Lung microvascular endothelial cell (primary cell): ENCODE measurements at regions not wholly inside any gene's neighbourhood (a gene's known extent, or its start where the extent isn't known, plus 50 kb on each side); places are given as distances from the start of the nearest gene placed in this dataset.

Experiments
- DNase-seq, 2 donors: peaks; one replicate each; pipeline versions ENCODE4 v3.0.0 to v3.0.0-alpha.2; 2010; ENCODE audit warnings: low read depth in 2 of 2

DNA sequence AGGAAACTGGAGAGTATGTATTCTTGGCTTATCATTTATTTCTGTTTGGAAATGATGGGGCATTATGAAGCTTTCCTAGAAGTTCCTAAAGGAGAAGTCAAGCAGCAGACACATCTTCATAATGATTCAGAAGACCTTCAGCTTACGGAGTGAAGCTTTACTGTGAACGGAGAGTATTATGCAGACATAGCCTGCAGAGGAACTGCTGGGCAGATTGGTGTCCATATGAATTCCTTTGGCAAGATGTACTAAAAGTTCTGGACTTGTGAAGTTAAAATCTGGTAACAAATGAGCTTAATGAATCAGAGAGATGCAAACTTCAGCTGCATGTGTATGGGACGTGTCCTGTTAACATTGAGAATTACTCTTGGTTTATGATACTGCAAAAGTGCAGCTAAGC is 60.1 kb downstream of the NABP1 start:
- DNase-seq, result no peak

DNA sequence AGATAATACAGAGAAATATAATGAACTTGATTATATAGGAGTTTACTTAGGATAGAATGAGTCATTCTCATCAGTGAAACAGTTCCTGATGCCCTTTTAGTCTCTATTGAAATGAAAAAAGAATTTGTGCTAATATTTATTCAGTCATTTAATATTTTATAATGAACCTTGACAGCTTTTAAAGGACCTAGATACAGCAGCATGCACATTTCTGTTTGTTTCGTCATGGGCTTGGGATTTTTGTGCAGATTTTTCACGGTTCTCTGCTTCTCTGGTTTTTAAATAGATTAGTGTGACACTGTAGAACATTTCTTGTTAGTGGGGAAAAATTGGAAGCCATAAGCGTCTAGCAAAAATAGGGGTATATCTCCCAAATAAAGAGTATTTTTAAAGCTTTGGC is 60.7 kb downstream of the NABP1 start:
- DNase-seq, result no peak

DNA sequence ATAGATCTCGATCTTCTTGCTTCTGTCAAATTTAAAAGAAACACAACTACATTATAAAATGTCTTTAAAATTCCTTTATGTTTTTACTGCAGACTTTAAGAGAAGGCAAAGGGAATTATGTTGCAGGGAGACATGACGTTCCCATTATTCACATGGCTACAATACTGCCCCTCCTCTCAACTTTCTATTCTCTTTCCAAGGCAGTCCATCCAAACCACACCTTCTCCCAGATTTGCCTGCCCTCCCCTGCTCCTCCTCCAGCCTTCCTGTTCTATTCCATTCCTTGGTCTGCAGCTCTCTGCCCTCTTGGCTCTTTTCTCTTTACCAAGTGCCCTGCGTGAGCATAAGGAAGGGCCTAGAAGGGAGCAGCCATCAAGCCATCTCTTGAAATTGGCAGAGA is 61.3 kb downstream of the NABP1 start:
- no peak for DNase-seq

DNA sequence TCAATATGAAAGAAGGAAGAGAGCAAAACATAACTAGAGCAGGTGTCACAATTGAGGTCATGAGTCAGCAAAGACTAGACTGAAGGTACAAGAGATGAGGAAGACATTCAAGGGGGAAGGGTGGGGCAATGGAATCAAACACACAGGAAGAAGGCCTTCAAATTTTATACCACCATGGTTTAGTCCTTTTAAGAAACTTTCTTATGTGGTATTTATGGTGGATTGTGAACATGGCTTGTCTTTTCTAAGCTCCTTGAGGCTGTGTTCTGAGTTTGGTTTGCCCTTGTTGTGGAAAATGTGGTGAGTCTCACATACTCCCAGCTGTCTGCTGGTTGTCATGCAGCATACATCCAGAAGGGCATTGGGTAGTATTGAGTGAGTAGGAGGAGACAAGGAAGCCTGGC is 62.1 kb downstream of the NABP1 start:
- DNase-seq, result no peak

DNA sequence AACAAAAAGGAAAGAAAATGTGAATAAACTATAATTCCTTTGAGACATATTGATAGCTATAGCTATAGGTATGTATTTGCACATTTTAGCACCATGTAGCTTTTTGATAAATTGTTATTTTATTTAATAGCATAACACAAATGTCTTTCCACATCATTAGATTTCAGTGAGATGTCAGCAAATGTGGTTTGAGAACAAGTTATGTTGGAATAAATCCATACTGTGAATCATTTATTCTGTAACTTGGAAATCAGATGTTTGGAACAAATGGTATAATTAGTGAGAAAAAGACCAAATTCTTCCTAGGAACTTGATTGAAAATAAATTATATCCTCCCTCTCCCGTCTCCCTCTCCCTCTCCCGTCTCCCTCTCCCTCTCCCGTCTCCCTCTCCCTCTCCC is 62.8 kb downstream of the NABP1 start:
- no peak for DNase-seq

DNA sequence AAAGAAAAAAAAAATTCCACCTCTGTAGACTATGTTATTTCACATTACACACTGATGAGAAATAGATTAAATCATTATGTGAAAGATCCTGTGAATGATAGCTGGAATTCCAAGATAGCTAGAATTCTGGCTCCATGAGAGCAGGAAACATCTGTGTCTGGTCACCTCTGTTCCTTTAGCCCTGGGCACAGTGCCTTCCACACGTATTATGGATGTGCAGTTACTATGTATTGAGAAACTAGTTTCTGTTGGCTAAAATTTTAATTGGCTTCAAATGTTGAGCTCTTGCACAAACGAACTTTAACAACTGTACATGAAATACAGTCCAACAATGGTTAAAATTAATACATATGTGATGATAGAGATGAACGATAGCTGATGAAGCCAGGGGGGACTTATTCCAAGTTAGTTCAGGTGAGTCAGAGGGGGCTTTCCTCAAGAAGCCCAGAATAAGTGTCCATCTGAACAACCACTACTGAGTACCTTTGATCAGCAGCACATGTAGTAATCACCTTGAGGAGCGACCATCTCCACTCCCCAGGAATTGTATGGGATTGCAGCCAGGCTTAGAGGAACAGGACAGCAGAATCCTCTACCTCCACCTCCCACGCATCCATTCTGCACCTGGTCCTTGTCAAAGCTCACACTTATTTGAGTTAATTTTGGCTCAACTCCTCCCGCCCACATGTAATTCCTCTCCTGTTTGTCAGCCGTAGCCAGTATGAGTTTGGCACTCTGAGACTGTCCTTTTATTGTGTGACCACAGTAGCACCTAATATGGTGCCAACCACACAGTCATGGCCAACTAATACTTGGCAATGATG is 68.6 kb downstream of the NABP1 start:
- peak; percentile 9 to 67 for DNase-seq

DNA sequence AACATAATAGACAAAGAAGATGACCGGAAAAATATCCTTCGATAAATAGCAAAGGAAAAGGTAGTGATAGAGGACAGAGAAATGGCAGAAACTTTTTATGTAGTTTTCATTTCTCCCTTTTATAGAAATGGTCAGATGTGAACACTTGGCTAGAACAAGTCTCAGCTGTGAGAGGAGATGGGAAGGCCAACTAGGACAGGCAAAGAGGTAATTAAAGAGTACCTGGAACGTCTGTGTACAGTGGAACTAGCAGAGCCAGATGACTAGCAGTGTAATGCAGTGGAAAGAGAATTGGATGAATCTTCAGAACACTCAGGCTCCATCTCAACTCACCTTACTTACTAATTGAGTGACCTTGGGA is 69.2 kb downstream of the NABP1 start:
- DNase-seq, result no peak

DNA sequence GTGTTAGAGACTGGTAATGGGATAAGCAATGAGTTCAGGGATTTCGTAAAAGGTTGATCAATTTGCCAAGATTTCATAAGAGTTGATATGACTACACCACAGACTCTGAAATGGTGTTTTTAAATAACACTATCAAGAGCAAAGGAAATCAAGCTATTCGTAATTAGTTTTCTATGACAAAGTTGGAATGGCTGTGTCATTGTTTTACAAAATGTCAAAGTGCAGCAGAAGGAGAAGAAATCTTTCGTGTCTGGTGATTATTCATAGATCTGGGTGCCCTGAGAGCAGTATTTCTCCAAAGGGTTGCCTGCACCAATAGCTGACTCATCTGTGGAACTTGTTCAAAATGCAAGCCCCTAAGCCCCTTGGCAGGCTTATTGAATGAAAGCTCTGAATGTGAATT is 70.1 kb downstream of the NABP1 start:
- DNase-seq, result no peak

DNA sequence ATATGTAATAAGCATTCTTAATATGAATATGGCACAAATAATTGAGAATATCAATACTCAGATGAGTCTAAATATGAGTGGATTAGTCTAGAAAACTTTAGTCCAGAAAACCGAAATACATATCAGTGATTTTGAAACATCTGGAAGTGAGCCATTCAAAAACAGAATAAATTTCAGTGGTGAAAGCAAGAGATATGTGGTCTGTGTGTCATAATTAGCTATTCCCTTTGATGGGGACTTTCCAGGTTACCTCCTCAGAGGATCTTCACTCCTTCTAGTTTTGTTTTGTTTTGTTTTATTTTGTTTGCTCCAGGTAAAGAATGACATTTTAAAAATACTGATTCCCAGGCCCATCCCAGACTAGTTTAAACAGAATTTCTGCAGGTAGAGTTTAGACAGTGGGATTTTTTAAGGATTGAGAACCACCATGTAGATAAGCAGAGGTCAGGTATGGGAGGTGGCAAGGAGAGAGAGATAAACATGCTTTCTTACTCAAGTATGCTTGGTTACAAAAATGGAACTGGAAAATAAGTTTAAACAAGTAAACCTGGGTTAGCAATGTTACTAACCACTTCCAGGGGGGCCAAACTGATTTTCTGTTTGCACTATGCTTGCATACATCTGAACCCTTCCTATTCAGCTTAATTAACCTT is 70.7 kb downstream of the NABP1 start:
- no peak for DNase-seq

DNA sequence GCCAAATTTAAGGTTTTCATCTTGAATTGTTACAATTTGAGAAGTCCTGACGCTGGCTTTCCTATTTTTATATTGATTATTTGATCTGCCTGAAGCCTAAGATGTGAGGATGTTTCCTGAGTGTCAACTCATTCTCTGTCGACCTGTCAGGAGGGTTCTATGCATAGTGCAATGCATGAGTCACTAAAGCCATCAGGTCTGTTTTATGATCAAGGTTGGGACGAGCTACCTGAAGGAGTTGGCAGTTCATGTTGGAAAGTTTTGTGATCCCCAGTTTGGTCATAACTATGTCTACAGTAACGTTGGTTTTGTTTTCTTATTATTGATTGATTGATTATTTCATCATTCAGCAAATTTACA is 71.2 kb downstream of the NABP1 start:
- no peak for DNase-seq

DNA sequence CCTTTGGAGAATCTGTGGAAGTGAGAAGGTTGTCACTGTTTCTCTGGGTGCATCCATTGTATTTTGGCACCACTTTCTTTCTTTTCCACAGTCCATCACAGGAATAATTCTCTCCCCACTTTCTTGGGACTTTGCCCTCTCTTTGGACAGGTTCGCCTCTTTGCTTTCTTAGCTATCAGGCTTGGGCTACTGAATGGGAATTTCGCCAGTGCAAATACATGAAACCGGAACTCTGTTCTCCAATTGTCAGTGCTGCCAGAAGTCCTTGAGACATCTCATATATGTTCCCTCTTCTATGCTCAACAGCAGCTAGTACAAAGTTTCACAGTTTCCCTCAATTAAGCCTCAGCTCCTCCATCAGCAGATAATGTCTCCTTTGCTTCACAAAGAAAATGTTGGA is 76.2 kb downstream of the NABP1 start:
- no peak for DNase-seq

DNA sequence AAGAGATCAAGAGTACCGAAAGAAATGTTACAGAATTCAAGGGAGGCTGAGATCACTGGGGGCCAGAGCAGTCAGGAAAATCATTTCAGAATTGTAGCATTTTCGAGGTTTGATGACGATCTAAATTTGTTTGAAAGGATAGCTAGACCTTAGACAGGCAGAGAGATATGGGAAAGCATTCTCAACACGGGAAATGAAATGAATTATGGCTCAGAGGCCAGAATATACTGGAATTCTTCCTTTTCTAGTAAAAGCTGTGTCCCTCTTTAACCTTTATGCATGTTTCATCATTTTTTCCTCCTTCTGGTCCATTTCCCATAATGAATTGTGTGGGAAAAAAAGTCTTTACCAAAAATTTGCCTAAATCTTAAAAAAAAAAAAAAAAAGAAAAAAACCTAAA is 78.8 kb downstream of the NABP1 start:
- peak in 1 of 2 donors; percentile 44 for DNase-seq

DNA sequence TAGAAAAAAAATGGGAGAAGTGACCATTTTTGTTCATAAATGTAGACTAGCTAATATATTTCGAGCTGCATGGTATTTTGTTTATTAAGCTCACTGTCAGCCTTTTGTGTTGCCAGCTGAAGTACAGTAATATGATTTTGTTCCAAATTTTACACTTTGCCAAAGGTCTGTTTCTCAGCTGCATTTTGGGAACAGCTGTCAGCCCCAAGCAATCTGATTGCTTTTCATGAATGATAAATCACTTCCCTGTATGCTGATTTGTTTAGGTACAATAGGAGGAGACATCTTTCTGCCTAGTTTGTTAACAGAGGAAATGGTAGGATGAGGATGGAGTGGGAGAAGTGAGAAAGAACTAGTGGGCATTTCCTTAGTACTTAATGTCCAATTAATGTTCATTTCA is 79.3 kb downstream of the NABP1 start:
- DNase-seq, result peak in 1 of 2 donors; percentile 23

DNA sequence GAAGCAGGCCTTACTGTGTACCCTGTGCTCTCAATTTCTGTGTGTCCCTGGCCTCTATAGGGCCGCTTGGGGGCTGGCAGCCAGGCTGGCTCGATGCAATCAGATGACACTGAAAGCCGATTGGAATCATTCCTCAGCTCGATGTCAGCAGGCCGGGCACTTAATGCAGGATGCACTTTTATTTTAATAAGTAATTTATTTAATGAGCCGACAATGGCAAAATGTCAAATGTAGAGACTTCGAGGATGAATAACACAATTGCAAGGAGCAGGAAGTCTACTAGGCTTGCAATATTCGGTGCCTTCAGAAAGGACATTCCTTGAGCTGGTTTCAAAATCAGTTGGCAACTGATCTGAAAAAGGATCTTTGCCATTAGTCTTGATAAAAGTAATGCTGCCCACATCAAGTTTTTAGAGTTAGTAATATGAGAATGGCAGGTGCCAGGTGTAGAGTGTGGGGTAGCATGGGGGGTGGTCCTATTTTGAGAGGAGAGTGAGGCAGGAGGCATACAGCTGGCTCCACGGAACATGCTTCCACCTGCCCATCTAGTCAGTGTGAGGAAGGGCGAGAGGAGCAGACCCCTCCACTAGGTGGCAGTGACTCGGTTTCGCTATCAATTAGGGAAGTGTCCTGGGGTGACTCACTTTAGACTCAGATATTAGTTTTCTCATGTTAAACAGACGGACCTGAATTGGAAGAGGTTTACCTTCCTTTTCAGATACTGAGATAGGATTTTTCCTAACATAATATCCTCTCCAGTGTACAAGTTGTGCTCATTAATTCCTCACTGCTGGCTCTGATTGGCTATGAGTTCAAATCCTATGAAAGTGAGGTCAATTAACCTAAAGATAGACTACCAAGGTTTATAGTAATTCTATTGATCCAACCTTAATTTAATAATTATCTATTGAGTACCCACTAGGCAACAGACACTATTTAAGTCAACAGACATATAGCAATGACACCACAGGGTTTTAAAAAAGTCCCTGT is 80.9 kb downstream of the NABP1 start:
- DNase-seq, result peak; percentile 61 to 65

DNA sequence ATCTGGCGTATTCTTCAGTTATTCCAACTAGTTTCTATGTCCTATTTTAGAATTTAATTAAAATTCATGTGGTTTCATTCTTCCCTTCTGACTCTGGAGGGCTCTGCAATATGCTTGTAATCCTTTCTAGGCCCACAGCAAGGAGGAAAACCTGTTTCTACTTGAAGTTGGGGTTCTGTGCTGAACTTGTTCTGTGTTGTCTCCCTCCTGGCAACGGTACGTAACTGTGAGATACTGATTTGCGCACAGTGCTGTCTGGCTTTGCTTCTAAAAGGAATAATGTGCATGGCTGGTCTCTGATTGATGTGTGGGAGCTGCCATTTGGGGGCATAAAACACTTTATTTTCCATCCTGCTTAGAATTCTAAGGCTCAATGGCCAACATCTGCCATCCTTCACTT is 81.7 kb downstream of the NABP1 start:
- no peak for DNase-seq

DNA sequence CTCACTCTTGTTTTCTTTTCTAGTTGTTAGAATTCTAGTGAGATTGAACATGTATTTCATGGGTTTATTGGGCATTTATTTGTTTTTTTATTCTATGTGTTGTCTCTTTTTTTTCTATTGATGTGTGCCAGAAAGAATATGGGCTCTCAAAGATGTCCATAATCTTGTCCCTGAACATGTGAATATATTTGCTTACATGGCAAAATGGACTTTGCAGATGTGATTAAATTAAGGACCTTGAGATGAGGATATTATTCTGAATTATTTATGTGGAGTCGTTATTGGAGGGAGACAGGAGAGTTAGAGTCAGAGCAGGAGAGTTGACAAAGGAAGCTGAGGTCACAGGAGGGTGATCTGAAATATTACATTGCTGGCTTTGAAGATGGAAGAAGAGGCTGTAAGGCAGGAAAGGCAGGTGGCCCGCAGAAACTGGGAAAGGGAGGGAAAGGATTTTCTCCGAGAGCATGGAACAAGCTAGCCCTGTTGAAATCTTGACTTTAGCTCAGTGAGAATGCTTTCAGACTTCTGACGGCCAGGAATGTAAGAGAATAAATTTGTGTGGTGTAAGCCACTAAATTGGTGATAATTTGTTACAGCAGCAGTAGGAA is 82.8 kb downstream of the NABP1 start:
- DNase-seq, result no peak

DNA sequence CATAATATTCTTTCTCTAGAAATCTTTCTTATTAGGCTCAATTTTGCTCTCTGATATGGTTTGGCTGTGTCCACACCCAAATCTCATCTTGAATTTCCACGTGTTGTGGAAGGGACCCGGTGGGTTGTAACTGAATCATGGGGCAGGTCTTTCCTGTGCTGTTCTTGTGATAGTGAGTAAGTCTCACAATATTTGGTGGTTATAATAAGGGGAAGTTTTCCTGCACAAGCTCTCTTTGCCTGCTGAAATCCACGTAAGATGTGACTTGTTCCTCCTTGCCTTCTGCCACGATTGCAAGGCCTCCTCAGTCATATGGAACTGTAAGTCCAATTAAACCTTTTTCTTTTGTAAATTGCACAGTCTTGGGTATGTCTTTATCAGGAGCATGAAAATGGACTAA is 73.8 kb downstream of the CAVIN2 start:
- no peak for DNase-seq

DNA sequence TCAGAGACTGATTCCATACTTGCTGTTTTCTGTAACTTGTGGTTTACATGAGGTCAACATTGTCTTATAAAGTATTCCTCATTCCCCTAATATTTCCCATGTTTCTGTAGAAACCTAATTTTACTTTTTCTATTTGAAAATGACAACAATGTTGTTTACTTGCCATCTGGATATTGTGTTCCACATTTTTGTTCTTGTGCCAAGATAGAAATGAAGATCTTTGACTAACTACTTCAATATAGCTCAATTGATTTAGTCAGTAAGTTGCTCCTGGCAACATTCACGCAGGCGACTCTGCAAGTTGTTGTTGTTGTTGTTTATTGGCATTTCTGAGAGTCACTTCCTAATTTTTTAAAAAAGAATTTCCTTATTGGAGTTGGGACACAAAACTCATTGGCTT is 69.5 kb downstream of the CAVIN2 start:
- no peak for DNase-seq

DNA sequence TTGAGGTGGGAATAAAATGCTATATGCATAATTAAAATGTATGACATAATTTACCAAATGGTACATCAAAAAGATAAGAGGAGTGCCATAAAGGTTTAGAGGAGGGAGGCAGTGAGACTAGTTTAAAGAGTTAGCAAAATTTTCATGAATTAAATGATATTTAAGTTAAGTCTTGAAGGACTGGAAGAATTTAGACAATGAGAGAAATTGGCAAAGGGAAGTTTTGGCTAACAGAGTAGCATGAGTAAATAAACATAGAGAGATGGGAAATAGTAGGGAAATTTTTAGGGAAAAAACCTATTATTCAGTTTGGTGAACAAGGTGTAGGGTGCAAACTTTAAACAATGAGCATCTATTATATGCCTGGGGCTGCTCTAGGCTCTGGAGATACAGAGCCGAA is 68.8 kb downstream of the CAVIN2 start:
- DNase-seq, result no peak

DNA sequence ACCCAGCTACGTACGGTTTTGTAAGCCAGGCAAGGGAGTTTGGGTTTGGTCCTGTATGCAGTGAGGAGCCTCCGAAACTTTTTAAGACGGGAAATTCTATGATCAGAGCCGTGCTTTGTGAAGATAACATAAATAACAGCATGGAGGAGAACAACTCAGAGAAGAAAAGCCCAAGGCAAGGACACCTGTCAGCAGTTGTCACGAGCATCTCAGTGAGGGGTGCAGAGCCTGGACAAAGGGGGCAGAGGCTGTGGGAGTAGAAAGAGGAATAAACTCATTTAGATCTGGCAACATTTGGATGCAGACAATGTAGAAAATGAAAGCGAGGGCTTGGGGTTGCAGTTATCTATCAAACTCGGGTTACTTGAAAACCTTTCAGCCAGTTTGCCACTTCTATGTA is 64.5 kb downstream of the CAVIN2 start:
- no peak for DNase-seq

DNA sequence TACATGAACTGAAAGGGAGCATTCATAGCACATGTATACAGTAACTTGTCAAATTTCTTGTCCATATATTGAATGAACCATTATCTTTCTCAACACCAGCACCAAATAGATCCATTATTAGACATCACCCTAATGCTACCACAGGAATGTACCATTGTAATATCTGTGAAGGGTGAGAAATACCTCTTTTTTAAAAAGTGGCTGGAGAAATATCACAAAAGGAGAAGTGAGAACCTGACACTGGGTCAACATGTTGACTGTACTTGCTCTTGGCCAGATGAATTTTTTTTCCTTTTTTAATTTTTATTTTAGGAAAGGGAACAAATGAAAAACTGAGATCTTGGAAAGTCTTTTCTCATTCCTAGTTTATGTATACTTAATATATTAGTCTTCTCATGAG is 63.5 kb downstream of the CAVIN2 start:
- DNase-seq, result no peak
